ENCODE measurements at regions not wholly inside any gene's neighbourhood (a gene's known extent, or its start where the extent isn't known, plus 50 kb on each side); places are given as distances from the start of the nearest gene placed in this dataset.

DNA sequence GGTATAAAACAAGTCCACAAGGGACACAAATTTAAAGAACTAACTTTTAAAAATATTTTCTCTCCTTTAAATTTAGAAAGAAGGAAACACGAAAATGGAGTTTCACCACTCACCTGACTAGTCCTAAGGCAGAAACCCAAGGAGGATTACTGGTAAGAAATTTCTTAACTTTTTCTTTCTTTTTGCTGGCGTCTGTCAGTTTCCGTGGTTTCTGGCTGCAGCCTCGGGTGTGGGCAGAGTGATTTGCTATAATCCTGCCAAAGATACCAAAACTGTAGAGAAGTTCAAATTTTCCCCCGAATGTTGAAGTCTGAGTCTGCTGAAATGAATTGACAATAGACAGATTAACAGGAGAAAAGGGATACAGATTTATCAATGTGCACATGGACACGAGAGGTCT is 843.6 kb upstream of the ALCAM start:
- no peak for DNase-seq (ENCODE audit: low read depth)
- TF ChIP-seq, protein P1, sequence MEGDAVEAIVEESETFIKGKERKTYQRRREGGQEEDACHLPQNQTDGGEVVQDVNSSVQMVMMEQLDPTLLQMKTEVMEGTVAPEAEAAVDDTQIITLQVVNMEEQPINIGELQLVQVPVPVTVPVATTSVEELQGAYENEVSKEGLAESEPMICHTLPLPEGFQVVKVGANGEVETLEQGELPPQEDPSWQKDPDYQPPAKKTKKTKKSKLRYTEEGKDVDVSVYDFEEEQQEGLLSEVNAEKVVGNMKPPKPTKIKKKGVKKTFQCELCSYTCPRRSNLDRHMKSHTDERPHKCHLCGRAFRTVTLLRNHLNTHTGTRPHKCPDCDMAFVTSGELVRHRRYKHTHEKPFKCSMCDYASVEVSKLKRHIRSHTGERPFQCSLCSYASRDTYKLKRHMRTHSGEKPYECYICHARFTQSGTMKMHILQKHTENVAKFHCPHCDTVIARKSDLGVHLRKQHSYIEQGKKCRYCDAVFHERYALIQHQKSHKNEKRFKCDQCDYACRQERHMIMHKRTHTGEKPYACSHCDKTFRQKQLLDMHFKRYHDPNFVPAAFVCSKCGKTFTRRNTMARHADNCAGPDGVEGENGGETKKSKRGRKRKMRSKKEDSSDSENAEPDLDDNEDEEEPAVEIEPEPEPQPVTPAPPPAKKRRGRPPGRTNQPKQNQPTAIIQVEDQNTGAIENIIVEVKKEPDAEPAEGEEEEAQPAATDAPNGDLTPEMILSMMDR (conservative IDR thresholded peaks at IDR 0.05; ENCODE audit: low read depth, low read length): no peak
- no peak overlapping the region for H3K4me3 ChIP-seq (ENCODE audit: low read depth, low read length)

DNA sequence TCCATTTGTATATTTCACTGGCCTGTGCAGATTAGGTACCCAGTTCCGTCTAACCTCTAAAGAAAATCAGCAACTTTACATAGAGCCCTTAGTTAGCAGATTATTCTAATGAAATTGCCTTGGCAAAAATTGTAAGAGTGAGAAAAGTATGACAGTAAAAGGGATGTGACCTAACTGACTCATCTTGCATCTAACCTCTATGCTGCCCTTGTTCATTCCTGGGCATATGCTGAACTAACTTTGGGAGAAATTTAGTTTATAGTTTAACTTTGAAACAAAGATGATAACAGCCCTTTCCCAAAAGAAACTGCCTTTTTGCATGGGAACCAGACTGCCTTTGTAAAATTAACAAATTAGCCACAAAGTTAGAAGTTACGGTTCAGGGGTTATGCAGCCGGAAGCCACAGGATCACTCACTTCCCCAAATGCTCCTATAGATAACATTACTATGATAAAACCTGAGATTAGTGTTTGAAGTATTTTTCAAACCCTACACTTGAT is 839.8 kb upstream of the ALCAM start:
- no peak overlapping the region for H3K4me3 ChIP-seq (ENCODE audit: low read depth, low read length)
- DNase-seq (ENCODE audit: low read depth): no peak
- TF ChIP-seq, protein P1 (conservative IDR thresholded peaks at IDR 0.05; ENCODE audit: low read depth, low read length): no peak

DNA sequence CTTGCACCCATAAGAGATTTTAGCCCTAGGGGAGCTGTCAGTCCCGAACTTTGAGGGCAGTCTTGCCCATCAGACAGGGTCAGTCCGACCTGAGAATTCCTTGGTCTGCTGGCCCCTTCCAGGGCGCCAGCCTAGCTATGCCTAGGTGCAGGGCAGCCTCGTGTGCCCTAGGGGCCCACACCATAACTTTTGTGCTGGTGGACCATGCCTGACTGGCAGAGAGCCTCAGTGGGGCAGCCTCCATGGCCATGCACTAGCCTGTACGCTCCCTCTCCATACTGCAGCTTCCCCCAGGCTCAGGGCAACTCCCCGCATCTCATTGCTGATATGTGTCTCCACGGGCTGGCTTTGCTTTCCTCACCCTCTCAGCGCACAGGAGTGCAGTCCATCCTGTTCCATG is 835.8 kb upstream of the ALCAM start:
- DNase-seq (ENCODE audit: low read depth): no peak
- no peak overlapping the region for H3K4me3 ChIP-seq (ENCODE audit: low read depth, low read length)
- TF ChIP-seq, protein P1 (conservative IDR thresholded peaks at IDR 0.05; ENCODE audit: low read depth, low read length): no peak

DNA sequence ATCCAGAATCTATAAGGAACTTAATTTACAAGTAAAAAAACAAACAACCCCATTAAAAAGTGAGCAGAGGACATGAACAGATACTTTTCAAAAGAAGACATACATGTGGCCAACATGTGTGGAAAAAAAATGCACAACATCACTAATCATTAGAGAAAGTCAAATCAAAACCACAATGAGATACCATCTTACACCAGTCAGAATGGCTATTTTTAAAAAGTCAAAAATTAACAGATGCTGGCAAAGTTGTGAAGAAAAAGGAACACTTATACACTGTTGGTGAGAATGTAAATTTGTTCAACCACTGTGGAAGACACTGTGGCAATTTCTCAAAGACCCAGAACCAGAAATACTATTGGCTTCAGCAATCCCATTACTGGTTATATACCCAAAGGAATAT is 830.0 kb upstream of the ALCAM start:
- no peak overlapping the region for H3K4me3 ChIP-seq (ENCODE audit: low read depth, low read length)
- no peak for DNase-seq (ENCODE audit: low read depth)
- TF ChIP-seq, protein P1 (conservative IDR thresholded peaks at IDR 0.05; ENCODE audit: low read depth, low read length): no peak

DNA sequence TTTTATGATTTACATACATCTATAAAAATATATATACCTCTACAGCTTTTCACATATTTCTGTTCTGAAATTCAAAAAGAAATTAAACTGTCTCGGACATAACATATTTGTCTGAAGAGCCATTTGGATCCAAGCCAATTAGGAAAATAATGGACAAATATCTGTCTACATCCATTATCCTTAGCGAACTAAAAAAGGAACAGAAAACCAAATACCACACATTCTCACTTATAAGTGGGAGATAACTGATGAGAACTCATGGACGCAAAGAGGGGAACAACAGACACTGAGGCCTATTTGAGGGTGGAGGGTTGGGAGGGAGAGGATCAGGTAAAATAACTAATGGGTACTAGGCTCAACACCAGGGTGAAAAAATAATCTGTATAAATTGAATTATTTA is 829.4 kb upstream of the ALCAM start:
- TF ChIP-seq, protein P1 (conservative IDR thresholded peaks at IDR 0.05; ENCODE audit: low read depth, low read length): no peak
- H3K4me3 ChIP-seq (ENCODE audit: low read depth, low read length): no peak overlapping the region
- DNase-seq (ENCODE audit: low read depth): no peak

DNA sequence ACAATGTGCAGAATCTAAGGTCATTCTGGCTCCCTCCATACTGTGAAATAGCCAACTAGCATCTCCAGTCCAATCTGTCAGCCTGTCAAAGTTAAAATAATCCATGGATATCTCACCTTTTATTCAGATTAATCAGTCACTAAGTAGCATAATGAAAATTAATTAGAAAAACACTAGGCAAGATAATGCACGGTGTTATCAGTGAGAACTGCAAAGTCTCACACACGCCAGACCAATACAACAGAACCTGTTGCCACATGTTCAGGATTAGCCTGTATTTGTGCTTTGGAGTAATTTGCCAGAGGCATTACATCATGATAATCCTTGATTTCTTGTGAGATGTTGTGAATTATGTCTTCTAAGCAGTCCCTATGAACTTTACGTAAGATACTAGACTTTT is 820.4 kb upstream of the ALCAM start:
- TF ChIP-seq, protein P1 (conservative IDR thresholded peaks at IDR 0.05; ENCODE audit: low read depth, low read length): no peak
- no peak overlapping the region for H3K4me3 ChIP-seq (ENCODE audit: low read depth, low read length)
- no peak for DNase-seq (ENCODE audit: low read depth)

DNA sequence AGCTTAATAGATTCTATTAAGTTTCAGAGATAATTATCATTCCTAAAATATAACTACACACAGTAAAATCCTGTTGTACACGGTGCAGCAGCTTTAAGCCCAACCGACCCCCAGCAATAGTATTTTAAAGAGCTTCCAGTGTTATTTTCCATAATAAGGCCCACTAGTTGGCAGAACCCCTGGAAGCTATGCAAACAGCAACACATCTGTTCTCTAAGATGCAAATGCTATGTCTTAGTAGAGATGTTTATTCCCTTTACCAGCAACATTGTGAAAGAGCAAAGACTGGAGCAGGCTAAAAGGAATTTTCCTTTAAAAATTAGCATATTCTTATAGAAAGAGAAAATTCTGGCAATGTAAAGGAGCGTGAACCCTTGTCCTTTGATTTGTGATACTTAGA is 819.7 kb upstream of the ALCAM start:
- TF ChIP-seq, protein P1 (conservative IDR thresholded peaks at IDR 0.05; ENCODE audit: low read depth, low read length): no peak
- no peak for DNase-seq (ENCODE audit: low read depth)
- H3K4me3 ChIP-seq (ENCODE audit: low read depth, low read length): no peak overlapping the region
